Left ventricle myocardium superior (tissue), 1 donor: ENCODE measurements at regions not wholly inside any gene's neighbourhood (a gene's known extent, or its start where the extent isn't known, plus 50 kb on each side); places are given as distances from the start of the nearest gene placed in this dataset.

ENCODE experiments used
- ATAC-seq: fragments of 200-7000 bp; cut with Tn5 transposase; one replicate; pipeline ENCODE4 v1.9.1; 2020; ENCODE audit warnings: mild to moderate bottlenecking, moderate library complexity
- DNase-seq: peaks from one replicate; pipeline ENCODE4 v3.0.0-alpha.2; 2020
- intact Hi-C: fragments of 100-400 bp; cut with micrococcal nuclease; formaldehyde crosslinking; loops from one replicate; pipeline ENCODE4 v1.11.0; 2022
- donor health status: DM: no; HTN: yes; CAD: no; lungs with severe emphysema.

DNA sequence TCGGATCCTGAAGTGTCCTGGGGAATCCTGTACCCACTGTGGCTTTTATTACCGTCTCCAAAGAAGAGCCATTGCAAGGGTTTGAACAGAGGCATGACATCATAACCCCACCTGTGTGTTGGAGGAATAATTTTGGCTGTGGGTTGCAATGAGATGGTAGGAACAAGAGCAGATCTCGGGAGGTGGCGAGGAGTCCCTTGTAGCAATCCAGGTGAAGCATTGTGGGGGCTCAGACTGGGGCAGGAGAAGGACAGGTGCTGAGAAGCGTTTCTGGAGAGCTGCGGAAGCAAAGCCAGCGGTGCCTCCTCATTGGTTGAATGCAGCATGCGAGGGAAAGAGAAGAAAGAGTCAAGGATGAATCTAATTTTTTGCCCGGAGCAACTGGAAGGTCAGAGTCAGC, 382.4 kb downstream of the EFNB2 start:
- no peak for ATAC-seq
- intact Hi-C loops: no loop called here
- no peak for DNase-seq

DNA sequence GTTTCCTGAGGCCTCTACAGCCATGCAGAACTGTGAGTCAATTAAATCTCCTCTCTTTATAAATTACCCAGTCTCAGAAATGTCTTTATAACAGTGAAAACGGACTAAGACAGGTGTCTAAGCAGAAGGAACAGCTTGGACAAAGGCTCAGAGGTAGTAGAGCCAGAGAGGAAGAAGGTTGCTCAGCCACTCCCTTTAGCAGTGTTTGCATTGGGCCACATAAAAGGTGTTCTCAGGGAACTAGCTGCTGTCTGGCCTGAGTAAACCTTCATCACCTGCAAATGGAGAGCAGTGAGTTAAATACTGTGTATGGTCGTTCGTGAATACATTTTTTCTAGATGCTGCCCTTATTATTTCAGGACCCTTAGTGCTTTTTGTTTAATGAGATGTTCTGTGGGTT, 383.4 kb downstream of the EFNB2 start:
- intact Hi-C loops: no loop called here
- DNase-seq (no peak), ATAC-seq (no peak)

- intact Hi-C loops: no loop called here
- no peak for ATAC-seq
- no peak for DNase-seq
Observed at GRCh38 chr13:106151056-106151699, 384.3 kb downstream of the EFNB2 start.

DNA sequence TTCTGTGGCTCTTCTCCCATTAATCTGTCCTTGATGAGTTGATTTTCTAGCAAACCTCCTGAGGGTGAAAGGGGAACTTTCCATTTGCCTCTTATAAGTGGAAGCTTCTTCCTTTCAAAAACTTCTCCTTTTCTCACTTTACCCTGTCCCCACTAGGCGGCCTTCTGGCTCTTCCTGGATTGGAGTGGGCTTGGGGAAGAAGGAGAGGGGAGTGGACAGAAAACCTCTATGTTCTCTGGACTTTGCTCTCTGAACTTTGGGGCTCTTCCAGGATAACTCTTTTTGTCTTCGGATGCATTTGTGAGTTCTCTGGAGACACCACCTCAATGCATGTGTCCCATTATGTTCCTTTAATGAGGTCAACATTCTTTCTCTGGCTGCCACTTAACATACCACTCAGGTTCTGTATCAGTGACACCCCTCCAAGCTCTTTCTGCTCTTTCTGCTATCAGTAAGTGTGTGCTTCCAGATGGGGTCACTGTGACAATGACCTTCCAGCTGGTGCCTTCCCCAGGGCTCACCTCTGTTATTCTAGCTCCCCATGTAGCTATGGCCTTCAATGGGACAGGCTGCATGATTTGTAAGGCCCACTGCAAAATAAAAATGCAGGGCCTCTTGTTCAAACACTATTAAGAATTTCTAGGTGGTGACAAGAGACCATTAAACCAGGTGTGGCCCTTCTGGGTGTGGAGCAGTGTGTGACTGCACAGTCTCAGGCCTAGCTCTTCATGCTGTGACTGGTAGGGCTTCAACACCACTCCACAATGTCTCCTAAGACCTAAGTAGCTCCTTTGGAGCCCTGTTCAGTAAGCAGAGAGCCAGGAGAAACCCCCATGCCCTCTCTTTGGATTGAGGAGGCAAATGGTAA, 389.2 kb downstream of the EFNB2 start:
- DNase-seq: no peak
- intact Hi-C loops: no loop called here
- ATAC-seq: peak; percentile 38

DNA sequence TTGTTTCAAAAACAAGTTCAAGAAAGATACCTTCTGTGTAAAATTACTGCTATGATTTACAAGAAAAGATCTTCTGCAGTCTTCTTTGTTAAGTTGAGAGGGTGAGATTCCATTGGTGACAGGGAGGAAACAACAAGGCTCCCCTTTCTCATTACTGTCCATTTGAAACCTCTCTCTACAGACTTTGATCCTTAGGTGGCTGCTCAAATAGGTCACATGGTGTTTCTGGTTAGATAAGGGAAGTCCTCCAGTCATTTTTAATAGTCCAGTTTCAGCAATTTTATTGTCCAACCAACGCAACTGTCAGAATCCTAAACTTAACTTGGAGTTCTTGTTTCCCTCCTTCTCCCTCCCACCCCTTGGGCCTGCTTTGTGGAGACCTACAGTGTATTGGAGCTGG, 390.4 kb downstream of the EFNB2 start:
- ATAC-seq (no peak), DNase-seq (no peak)
- intact Hi-C loops: no loop called here

DNA sequence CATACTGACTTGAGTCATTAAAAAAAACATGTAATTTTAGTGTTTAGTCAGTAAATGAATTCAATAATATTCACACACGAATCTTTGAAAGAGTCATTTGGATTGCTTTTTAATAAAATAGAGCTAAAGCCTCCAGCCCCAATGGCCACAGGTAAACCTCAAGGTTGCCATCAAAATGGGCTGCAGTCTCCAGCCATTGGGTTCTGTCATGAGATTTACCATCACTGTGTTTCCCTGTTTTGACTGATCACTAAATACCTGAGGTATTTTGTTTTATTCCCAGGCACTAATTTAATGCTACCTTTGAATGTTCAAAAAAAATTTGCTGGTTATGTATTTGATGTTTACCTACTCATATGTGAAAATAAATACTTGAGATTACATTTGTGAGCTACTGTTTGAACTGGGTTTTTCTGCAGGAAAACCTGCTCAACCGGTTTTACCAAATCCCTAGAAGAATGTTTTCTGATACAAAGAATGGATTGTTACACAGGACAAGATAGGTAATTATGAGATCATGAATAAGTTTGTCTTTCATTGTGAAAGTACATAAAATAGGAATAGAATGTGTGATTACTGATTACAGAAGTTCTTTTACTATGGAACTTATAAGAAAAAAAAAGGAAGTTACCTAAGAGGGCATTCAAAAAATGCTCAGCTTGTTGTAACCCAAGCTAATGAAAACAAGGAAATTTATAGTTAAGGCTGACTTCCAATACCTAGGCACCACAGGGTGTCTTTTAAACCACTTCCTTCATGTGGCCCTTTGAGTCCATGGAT, 391.3 kb downstream of the EFNB2 start:
- DNase-seq: no peak
- ATAC-seq: no peak
- intact Hi-C loops: no loop called here

- no peak for ATAC-seq
- DNase-seq: no peak
- intact Hi-C loops: no loop called here
Observed at GRCh38 chr13:106143392-106143791, 392.1 kb downstream of the EFNB2 start.

GRCh38 chr13:106140476-106140875, 395.0 kb downstream of the EFNB2 start:
- DNase-seq: no peak
- no peak for ATAC-seq
- intact Hi-C loops: no loop called here

GRCh38 chr13:106139942-106140341, 395.5 kb downstream of the EFNB2 start:
- no peak for DNase-seq
- intact Hi-C loops: no loop called here
- ATAC-seq: no peak

- DNase-seq: no peak
- intact Hi-C loops: no loop called here
- ATAC-seq: no peak
Observed at GRCh38 chr13:106139377-106139776, 396.1 kb downstream of the EFNB2 start.

DNA sequence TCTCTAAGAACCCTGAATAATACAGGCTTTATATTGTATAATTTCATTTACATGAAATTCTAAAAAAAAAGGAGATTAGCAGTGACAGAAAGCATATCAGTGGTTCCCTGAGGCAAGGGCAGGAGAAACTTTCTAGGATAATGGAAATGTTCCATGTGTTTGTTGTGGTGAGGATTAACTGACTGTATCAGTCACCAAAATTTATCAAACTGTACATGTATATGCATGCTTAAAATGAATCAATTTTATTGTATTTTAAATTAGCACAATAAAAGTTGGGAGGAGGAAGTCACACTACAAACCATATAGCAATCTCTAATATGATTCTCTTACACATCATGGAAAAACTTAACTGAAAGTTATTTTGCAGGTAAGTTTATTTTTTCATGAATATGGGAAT, 396.8 kb downstream of the EFNB2 start:
- intact Hi-C loops: no loop called here
- no peak for DNase-seq
- ATAC-seq: no peak

GRCh38 chr13:106133025-106133424, 402.4 kb downstream of the EFNB2 start:
- intact Hi-C loops: no loop called here
- no peak for ATAC-seq
- no peak for DNase-seq

DNA sequence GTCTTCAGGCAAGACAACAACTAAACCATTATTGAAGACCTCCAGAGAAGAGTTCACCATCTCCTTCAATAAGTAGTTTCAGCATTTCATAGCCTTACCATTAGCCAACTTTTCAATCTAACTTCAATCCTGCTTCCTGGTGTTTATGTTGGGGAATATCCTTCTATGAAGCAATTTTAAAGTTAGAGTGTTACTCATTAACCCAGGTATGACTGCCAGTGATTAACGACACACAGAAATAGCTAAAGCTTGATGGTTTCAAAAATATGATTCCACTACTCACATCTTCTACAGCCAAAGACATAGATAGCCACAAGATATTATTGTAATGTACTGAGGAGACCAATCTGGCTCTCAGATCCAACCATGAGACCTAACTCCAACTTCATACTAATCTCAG, 403.2 kb downstream of the EFNB2 start:
- ATAC-seq (no peak), DNase-seq (no peak)
- intact Hi-C loops: no loop called here

GRCh38 chr13:106129993-106130392, 405.5 kb downstream of the EFNB2 start:
- no peak for ATAC-seq
- intact Hi-C loops: no loop called here

GRCh38 chr13:106129273-106129672, 406.2 kb downstream of the EFNB2 start:
- intact Hi-C loops: no loop called here
- DNase-seq: no peak
- ATAC-seq: no peak

More at GRCh38 chr13:106129993-106130392, 405.5 kb downstream of the EFNB2 start:
- no peak for DNase-seq

GRCh38 chr13:106122234-106122633, 413.2 kb downstream of the EFNB2 start:
- ATAC-seq: no peak
- intact Hi-C loops: no loop called here
- DNase-seq: no peak

DNA sequence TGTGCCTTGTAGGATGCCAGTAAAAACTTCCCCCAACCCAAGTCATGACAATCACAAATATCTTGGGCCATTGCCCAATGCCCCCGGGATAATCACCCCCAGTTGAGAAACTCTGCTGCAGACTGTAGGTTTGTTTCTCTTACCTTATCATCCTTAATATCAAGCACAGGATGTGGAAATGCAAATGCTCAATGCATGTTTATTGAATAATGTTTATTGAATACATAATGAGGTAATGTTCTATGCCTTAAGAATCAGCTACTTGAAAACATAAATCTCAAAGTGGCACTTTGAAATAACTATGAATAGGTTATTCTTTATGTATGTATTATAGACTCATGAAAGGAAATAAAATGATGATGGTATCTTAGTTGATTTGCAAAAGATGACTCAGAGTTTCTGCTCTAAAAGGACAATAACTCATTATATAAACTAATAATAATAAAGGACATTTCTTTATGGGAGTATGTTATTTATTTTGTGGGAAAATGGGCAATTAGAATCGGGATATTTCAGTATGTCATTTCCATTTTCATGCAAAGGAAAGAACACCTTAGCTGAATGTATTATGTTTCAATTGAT, 414.2 kb downstream of the EFNB2 start:
- ATAC-seq: no peak
- intact Hi-C loops: no loop called here

GRCh38 chr13:106118996-106119395, 416.5 kb downstream of the EFNB2 start:
- ATAC-seq (no peak), DNase-seq (no peak)
- intact Hi-C loops: no loop called here

More for the DNA sequence above, 414.2 kb downstream of the EFNB2 start:
- no peak for DNase-seq

DNA sequence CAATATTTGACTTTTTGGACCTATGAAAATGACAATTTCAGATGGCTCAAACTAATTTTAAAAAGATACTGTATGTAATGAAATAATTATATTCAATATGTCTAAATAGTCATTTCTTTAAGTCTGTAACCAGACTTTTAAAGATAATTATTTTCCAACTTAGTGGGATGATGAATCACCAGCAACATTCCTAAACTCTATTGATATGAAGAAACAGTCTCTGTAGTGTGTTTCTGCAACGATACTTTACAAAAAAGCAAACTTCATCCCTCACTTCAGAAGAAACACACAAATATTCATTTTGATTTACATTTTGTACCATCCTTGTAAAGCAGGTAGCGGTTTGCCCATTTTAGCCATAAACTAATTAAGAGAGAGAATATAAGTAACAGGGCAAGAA, 417.4 kb downstream of the EFNB2 start:
- ATAC-seq (no peak), DNase-seq (no peak)
- intact Hi-C loops: no loop called here

- DNase-seq (no peak), ATAC-seq (no peak)
- intact Hi-C loops: no loop called here
Observed at GRCh38 chr13:106117640-106118039, 417.8 kb downstream of the EFNB2 start.
